ENCODE measurements at regions not wholly inside any gene's neighbourhood (a gene's known extent, or its start where the extent isn't known, plus 50 kb on each side); places are given as distances from the start of the nearest gene placed in this dataset.

GRCh38 chr2:122927197-122927596 lies 1097.9 kb upstream of the CNTNAP5 start:
- no peak overlapping the region for H3K27ac ChIP-seq (ENCODE audit: low read length)
- H3K9ac ChIP-seq (ENCODE audit: low read length in 2 of 2): no peak overlapping the region
- H3K4me1 ChIP-seq (ENCODE audit: control insufficient read depth, insufficient read depth, low read length): no peaks in the 10 kb centered on the region
- H3K9me3 ChIP-seq (ENCODE audit: control insufficient read depth in 2 of 2, low read length in 2 of 2): peaks cover 4 to 12% of the 10 kb centered on the region in 2 donors
- H3K36me3 ChIP-seq (ENCODE audit: control insufficient read depth in 2 of 2, insufficient read depth in 2 of 2, low read length in 2 of 2): no peaks in the 10 kb centered on the region
- no peaks in the 10 kb centered on the region for H3K27me3 ChIP-seq (ENCODE audit: control insufficient read depth in 1 of 2, insufficient read depth in 2 of 2, low read length in 2 of 2)
- H3K4me3 ChIP-seq (ENCODE audit: low read length in 2 of 2): no peak overlapping the region

GRCh38 chr2:122927710-122928557 lies 1097.2 kb upstream of the CNTNAP5 start:
- no peaks in the 10 kb centered on the region for H3K4me1 ChIP-seq (ENCODE audit: control insufficient read depth, insufficient read depth, low read length)
- H3K9me3 ChIP-seq (ENCODE audit: control insufficient read depth in 2 of 2, low read length in 2 of 2): peaks cover 4 to 12% of the 10 kb centered on the region in 2 donors
- no peak overlapping the region for H3K27ac ChIP-seq (ENCODE audit: low read length)
- H3K27me3 ChIP-seq (ENCODE audit: control insufficient read depth in 1 of 2, insufficient read depth in 2 of 2, low read length in 2 of 2): no peaks in the 10 kb centered on the region
- H3K4me3 ChIP-seq (ENCODE audit: low read length in 2 of 2): no peak overlapping the region
- H3K36me3 ChIP-seq (ENCODE audit: control insufficient read depth in 2 of 2, insufficient read depth in 2 of 2, low read length in 2 of 2): no peaks in the 10 kb centered on the region
- H3K9ac ChIP-seq (ENCODE audit: low read length in 2 of 2): no peak overlapping the region

GRCh38 chr2:122929347-122929746 lies 1095.7 kb upstream of the CNTNAP5 start:
- Histone ChIP-seq H3K27ac (ENCODE audit: low read length) (no peak overlapping the region), H3K4me1 (ENCODE audit: control insufficient read depth, insufficient read depth, low read length) (no peaks in the 10 kb centered on the region), H3K36me3 (ENCODE audit: control insufficient read depth in 2 of 2, insufficient read depth in 2 of 2, low read length in 2 of 2) (no peaks in the 10 kb centered on the region), H3K9me3 (ENCODE audit: control insufficient read depth in 2 of 2, low read length in 2 of 2) (peaks cover 4 to 9% of the 10 kb centered on the region in 2 donors), H3K27me3 (ENCODE audit: control insufficient read depth in 1 of 2, insufficient read depth in 2 of 2, low read length in 2 of 2) (no peaks in the 10 kb centered on the region), H3K9ac (ENCODE audit: low read length in 2 of 2) (no peak overlapping the region), H3K4me3 (ENCODE audit: low read length in 2 of 2) (no peak overlapping the region)

- H3K36me3 ChIP-seq (ENCODE audit: control insufficient read depth in 2 of 2, insufficient read depth in 2 of 2, low read length in 2 of 2): no peaks in the 10 kb centered on the region
- no peak overlapping the region for H3K27ac ChIP-seq (ENCODE audit: low read length)
- no peak overlapping the region for H3K9ac ChIP-seq (ENCODE audit: low read length in 2 of 2)
- no peaks in the 10 kb centered on the region for H3K27me3 ChIP-seq (ENCODE audit: control insufficient read depth in 1 of 2, insufficient read depth in 2 of 2, low read length in 2 of 2)
- no peaks in the 10 kb centered on the region for H3K4me1 ChIP-seq (ENCODE audit: control insufficient read depth, insufficient read depth, low read length)
- H3K4me3 ChIP-seq (ENCODE audit: low read length in 2 of 2): no peak overlapping the region
- no peaks in the 10 kb centered on the region for H3K9me3 ChIP-seq (ENCODE audit: control insufficient read depth in 2 of 2, low read length in 2 of 2)
These were observed 1089.6 kb upstream of the CNTNAP5 start for GRCh38 chr2:122935506-122935905.

- H3K9me3 ChIP-seq (ENCODE audit: control insufficient read depth in 2 of 2, low read length in 2 of 2): no peaks in the 10 kb centered on the region
- H3K4me1 ChIP-seq (ENCODE audit: control insufficient read depth, insufficient read depth, low read length): no peaks in the 10 kb centered on the region
- H3K4me3 ChIP-seq (ENCODE audit: low read length in 2 of 2): no peak overlapping the region
- no peak overlapping the region for H3K9ac ChIP-seq (ENCODE audit: low read length in 2 of 2)
- no peaks in the 10 kb centered on the region for H3K27me3 ChIP-seq (ENCODE audit: control insufficient read depth in 1 of 2, insufficient read depth in 2 of 2, low read length in 2 of 2)
- H3K36me3 ChIP-seq (ENCODE audit: control insufficient read depth in 2 of 2, insufficient read depth in 2 of 2, low read length in 2 of 2): no peaks in the 10 kb centered on the region
- H3K27ac ChIP-seq (ENCODE audit: low read length): no peak overlapping the region
These were observed 1085.3 kb upstream of the CNTNAP5 start for GRCh38 chr2:122939796-122940195.

- H3K27me3 ChIP-seq (ENCODE audit: control insufficient read depth in 1 of 2, insufficient read depth in 2 of 2, low read length in 2 of 2): no peaks in the 10 kb centered on the region
- no peak overlapping the region for H3K9ac ChIP-seq (ENCODE audit: low read length in 2 of 2)
- no peak overlapping the region for H3K4me3 ChIP-seq (ENCODE audit: low read length in 2 of 2)
- H3K36me3 ChIP-seq (ENCODE audit: control insufficient read depth in 2 of 2, insufficient read depth in 2 of 2, low read length in 2 of 2): no peaks in the 10 kb centered on the region
- H3K27ac ChIP-seq (ENCODE audit: low read length): no peak overlapping the region
- no peaks in the 10 kb centered on the region for H3K4me1 ChIP-seq (ENCODE audit: control insufficient read depth, insufficient read depth, low read length)
- H3K9me3 ChIP-seq (ENCODE audit: control insufficient read depth in 2 of 2, low read length in 2 of 2): no peaks in the 10 kb centered on the region
These were observed 1075.6 kb upstream of the CNTNAP5 start for GRCh38 chr2:122949523-122949922.

GRCh38 chr2:122955776-122956175 lies 1069.3 kb upstream of the CNTNAP5 start:
- Histone ChIP-seq H3K27me3 (ENCODE audit: control insufficient read depth in 1 of 2, insufficient read depth in 2 of 2, low read length in 2 of 2) (no peaks in the 10 kb centered on the region), H3K9ac (ENCODE audit: low read length in 2 of 2) (no peak overlapping the region), H3K36me3 (ENCODE audit: control insufficient read depth in 2 of 2, insufficient read depth in 2 of 2, low read length in 2 of 2) (no peaks in the 10 kb centered on the region), H3K27ac (ENCODE audit: low read length) (no peak overlapping the region), H3K4me3 (ENCODE audit: low read length in 2 of 2) (no peak overlapping the region), H3K4me1 (ENCODE audit: control insufficient read depth, insufficient read depth, low read length) (no peaks in the 10 kb centered on the region), H3K9me3 (ENCODE audit: control insufficient read depth in 2 of 2, low read length in 2 of 2) (no peaks in the 10 kb centered on the region)

- no peaks in the 10 kb centered on the region for H3K27me3 ChIP-seq (ENCODE audit: control insufficient read depth in 1 of 2, insufficient read depth in 2 of 2, low read length in 2 of 2)
- no peak overlapping the region for H3K4me3 ChIP-seq (ENCODE audit: low read length in 2 of 2)
- no peak overlapping the region for H3K27ac ChIP-seq (ENCODE audit: low read length)
- no peaks in the 10 kb centered on the region for H3K4me1 ChIP-seq (ENCODE audit: control insufficient read depth, insufficient read depth, low read length)
- H3K9ac ChIP-seq (ENCODE audit: low read length in 2 of 2): no peak overlapping the region
- H3K36me3 ChIP-seq (ENCODE audit: control insufficient read depth in 2 of 2, insufficient read depth in 2 of 2, low read length in 2 of 2): no peaks in the 10 kb centered on the region
- H3K9me3 ChIP-seq (ENCODE audit: control insufficient read depth in 2 of 2, low read length in 2 of 2): no peaks in the 10 kb centered on the region
These were observed 1064.1 kb upstream of the CNTNAP5 start for GRCh38 chr2:122960759-122961641.

- Histone ChIP-seq H3K9ac (ENCODE audit: low read length in 2 of 2) (no peak overlapping the region), H3K9me3 (ENCODE audit: control insufficient read depth in 2 of 2, low read length in 2 of 2) (no peaks in the 10 kb centered on the region)
These were observed 1058.6 kb upstream of the CNTNAP5 start for GRCh38 chr2:122966461-122966860.

GRCh38 chr2:122977580-122977979 lies 1047.5 kb upstream of the CNTNAP5 start:
- Histone ChIP-seq H3K27ac (ENCODE audit: low read length) (no peak overlapping the region), H3K27me3 (ENCODE audit: control insufficient read depth in 1 of 2, insufficient read depth in 2 of 2, low read length in 2 of 2) (no peaks in the 10 kb centered on the region), H3K9ac (ENCODE audit: low read length in 2 of 2) (no peak overlapping the region), H3K4me3 (ENCODE audit: low read length in 2 of 2) (no peak overlapping the region), H3K36me3 (ENCODE audit: control insufficient read depth in 2 of 2, insufficient read depth in 2 of 2, low read length in 2 of 2) (no peaks in the 10 kb centered on the region), H3K4me1 (ENCODE audit: control insufficient read depth, insufficient read depth, low read length) (no peaks in the 10 kb centered on the region), H3K9me3 (ENCODE audit: control insufficient read depth in 2 of 2, low read length in 2 of 2) (no peaks in the 10 kb centered on the region)

More at GRCh38 chr2:122966461-122966860, 1058.6 kb upstream of the CNTNAP5 start:
- no peaks in the 10 kb centered on the region for H3K27me3 ChIP-seq (ENCODE audit: control insufficient read depth in 1 of 2, insufficient read depth in 2 of 2, low read length in 2 of 2)
- no peak overlapping the region for H3K4me3 ChIP-seq (ENCODE audit: low read length in 2 of 2)
- H3K4me1 ChIP-seq (ENCODE audit: control insufficient read depth, insufficient read depth, low read length): no peaks in the 10 kb centered on the region
- no peaks in the 10 kb centered on the region for H3K36me3 ChIP-seq (ENCODE audit: control insufficient read depth in 2 of 2, insufficient read depth in 2 of 2, low read length in 2 of 2)
- H3K27ac ChIP-seq (ENCODE audit: low read length): no peak overlapping the region

Data from stomach smooth muscle (tissue), 2 donors.